ENCODE measurements at regions not wholly inside any gene's neighbourhood (a gene's known extent, or its start where the extent isn't known, plus 50 kb on each side); places are given as distances from the start of the nearest gene placed in this dataset.

GRCh38 chr13:74438901-74439300 is 304.7 kb upstream of the KLF12 start:
- H3K4me3 ChIP-seq: no peak overlapping the region
- peaks cover 16% of the 10 kb centered on the region for H3K9me3 ChIP-seq (replicated peaks)
- no peaks in the 10 kb centered on the region for H3K27me3 ChIP-seq (ENCODE audit: low read depth)
- H3K36me3 ChIP-seq: no peaks in the 10 kb centered on the region
- peaks cover 2% of the 10 kb centered on the region for H3K4me1 ChIP-seq
- intact Hi-C loops (cut with micrococcal nuclease): no loop called here
- H3K27ac ChIP-seq (replicated peaks): no peak overlapping the region
- TF ChIP-seq CTCF (IDR thresholded peaks at IDR 0.05; ENCODE audit: borderline replicate concordance): no peak
- no peak for DNase-seq

GRCh38 chr13:74434782-74435181 is 300.6 kb upstream of the KLF12 start:
- no peaks in the 10 kb centered on the region for H3K4me1 ChIP-seq
- no peak for TF ChIP-seq CTCF (IDR thresholded peaks at IDR 0.05; ENCODE audit: borderline replicate concordance)

GRCh38 chr13:74424455-74424854 is 290.3 kb upstream of the KLF12 start:
- no peaks in the 10 kb centered on the region for H3K9me3 ChIP-seq (replicated peaks)
- DNase-seq: no peak
- H3K4me3 ChIP-seq: no peak overlapping the region
- H3K27ac ChIP-seq (replicated peaks): no peak overlapping the region
- H3K27me3 ChIP-seq (ENCODE audit: low read depth): no peaks in the 10 kb centered on the region
- no peaks in the 10 kb centered on the region for H3K4me1 ChIP-seq
- TF ChIP-seq CTCF (IDR thresholded peaks at IDR 0.05; ENCODE audit: borderline replicate concordance): no peak
- intact Hi-C loops (cut with micrococcal nuclease): no loop called here
- no peaks in the 10 kb centered on the region for H3K36me3 ChIP-seq

More at GRCh38 chr13:74434782-74435181, 300.6 kb upstream of the KLF12 start:
- Histone ChIP-seq H3K27ac (replicated peaks) (no peak overlapping the region), H3K4me3 (no peak overlapping the region), H3K9me3 (replicated peaks) (no peaks in the 10 kb centered on the region), H3K36me3 (no peaks in the 10 kb centered on the region), H3K27me3 (ENCODE audit: low read depth) (no peaks in the 10 kb centered on the region)
- intact Hi-C loops (cut with micrococcal nuclease): no loop called here
- DNase-seq: no peak

- DNase-seq: no peak
- intact Hi-C loops (cut with micrococcal nuclease): no loop called here
- no peaks in the 10 kb centered on the region for H3K27me3 ChIP-seq (ENCODE audit: low read depth)
- H3K36me3 ChIP-seq: no peaks in the 10 kb centered on the region
- no peak for TF ChIP-seq CTCF (IDR thresholded peaks at IDR 0.05; ENCODE audit: borderline replicate concordance)
- H3K9me3 ChIP-seq (replicated peaks): no peaks in the 10 kb centered on the region
- H3K4me3 ChIP-seq: no peak overlapping the region
- no peak overlapping the region for H3K27ac ChIP-seq (replicated peaks)
- H3K4me1 ChIP-seq: no peaks in the 10 kb centered on the region
Measured at GRCh38 chr13:74423434-74423833, 289.2 kb upstream of the KLF12 start.

- no peak for TF ChIP-seq CTCF (IDR thresholded peaks at IDR 0.05; ENCODE audit: borderline replicate concordance)
- no peak overlapping the region for H3K27ac ChIP-seq (replicated peaks)
- no peak for DNase-seq
- no peak overlapping the region for H3K4me3 ChIP-seq
- intact Hi-C loops (cut with micrococcal nuclease): no loop called here
- no peaks in the 10 kb centered on the region for H3K4me1 ChIP-seq
- H3K27me3 ChIP-seq (ENCODE audit: low read depth): no peaks in the 10 kb centered on the region
- no peaks in the 10 kb centered on the region for H3K36me3 ChIP-seq
- peaks cover 10% of the 10 kb centered on the region for H3K9me3 ChIP-seq (replicated peaks)
Measured at GRCh38 chr13:74414458-74414857, 280.3 kb upstream of the KLF12 start.

- Histone ChIP-seq H3K4me1 (no peaks in the 10 kb centered on the region), H3K36me3 (no peaks in the 10 kb centered on the region), H3K4me3 (no peak overlapping the region), H3K27ac (replicated peaks) (no peak overlapping the region), H3K9me3 (replicated peaks) (peaks cover 10% of the 10 kb centered on the region), H3K27me3 (ENCODE audit: low read depth) (no peaks in the 10 kb centered on the region)
- DNase-seq: no peak
- intact Hi-C loops (cut with micrococcal nuclease): no loop called here
- no peak for TF ChIP-seq CTCF (IDR thresholded peaks at IDR 0.05; ENCODE audit: borderline replicate concordance)
Measured at GRCh38 chr13:74413482-74413881, 279.3 kb upstream of the KLF12 start.
